LoVo (cell line): ENCODE measurements at regions not wholly inside any gene's neighbourhood (a gene's known extent, or its start where the extent isn't known, plus 50 kb on each side); places are given as distances from the start of the nearest gene placed in this dataset.
A peak's percentile ranks its signal among the peaks of the same experiment; 100 is the strongest.

Source experiments
- DNase-seq: peaks from one replicate; pipeline ENCODE4 v3.0.0-alpha.2; 2016; ENCODE audit warnings: low spot score

DNA sequence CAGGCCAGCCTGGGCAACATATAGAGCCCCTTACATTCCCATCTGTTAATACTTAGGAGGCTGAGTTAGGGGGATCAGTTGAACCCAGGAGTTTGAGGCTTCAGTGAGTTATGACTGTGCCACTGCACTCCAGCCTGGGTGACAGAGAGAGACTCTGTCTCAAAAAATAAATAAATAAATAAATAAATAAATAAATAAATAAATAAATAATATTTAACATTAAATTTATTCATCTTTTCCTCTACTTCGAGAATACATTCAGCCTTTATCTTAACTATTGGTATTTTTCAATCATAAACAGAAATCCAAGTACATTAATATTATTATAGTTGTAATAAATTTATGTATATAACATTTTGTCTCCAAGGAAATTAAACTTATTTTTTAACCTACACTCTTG lies 1227.7 kb upstream of the GJE1 start:
- no peak for DNase-seq

GRCh38 chr6:140897804-140898573 lies 1234.7 kb upstream of the GJE1 start:
- peak; percentile 53 for DNase-seq

DNA sequence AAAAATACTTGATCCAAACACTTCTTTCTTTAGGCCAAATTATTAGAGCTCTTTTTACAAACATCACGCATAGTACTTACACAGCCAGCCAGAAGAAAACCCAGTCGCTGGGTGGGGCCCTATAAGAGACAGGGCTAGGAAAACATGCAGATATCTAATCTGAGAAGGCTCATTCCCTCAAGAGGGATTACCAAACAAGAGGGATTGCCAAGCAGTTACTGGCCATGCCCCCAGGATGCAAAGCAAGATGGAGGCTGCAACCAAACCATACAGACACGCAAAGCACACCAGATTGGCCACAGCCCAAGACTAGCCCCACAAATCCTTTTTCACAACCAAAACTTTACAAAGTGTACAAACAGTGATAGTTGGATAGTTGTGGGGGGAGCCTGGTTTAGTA lies 1235.4 kb upstream of the GJE1 start:
- DNase-seq: no peak

- no peak for DNase-seq
These were observed 1239.3 kb upstream of the GJE1 start for GRCh38 chr6:140893432-140893831.

DNA sequence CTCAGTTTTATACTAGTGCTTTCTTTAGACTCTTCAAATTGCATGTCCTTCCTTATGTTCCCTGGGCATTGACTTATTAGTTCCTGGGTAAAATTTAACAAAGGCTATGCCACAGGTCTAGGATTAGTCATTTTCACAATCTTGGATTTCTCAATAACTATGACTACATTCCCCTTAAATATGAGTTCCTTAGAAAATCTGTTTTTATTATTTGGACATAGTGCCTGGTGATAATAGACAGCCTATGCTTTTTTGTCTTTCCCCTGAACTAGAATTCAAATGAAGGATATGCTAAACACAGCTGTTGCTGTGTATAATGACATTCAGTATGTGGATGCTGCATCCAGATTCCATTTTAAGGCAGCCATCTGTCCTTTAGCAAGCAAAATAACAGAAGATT lies 1252.8 kb upstream of the GJE1 start:
- DNase-seq: no peak

GRCh38 chr6:140874066-140874465 lies 1258.7 kb upstream of the GJE1 start:
- DNase-seq: no peak

DNA sequence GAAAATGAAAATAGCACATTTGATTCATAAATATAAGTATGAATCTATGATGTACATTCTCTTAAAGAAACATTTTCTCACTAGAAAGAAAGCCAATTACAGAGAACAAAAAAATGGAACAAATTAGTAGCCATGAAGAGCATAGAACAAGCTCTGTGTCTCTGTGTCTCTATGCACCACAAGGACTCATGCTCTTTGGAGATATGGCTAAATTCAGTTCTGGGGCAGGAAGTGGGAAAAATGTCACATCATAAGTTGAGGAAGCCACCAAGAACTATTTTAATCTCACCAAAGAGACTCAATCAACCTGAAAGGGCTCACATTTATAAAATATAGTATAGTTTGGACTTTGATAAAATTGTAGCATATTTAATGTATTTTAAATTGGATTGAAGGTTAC lies 1259.8 kb upstream of the GJE1 start:
- DNase-seq: no peak

- DNase-seq: no peak
These were observed 1260.8 kb upstream of the GJE1 start for GRCh38 chr6:140871911-140872310.

- DNase-seq: no peak
These were observed 1265.4 kb upstream of the GJE1 start for GRCh38 chr6:140867336-140867735.

DNA sequence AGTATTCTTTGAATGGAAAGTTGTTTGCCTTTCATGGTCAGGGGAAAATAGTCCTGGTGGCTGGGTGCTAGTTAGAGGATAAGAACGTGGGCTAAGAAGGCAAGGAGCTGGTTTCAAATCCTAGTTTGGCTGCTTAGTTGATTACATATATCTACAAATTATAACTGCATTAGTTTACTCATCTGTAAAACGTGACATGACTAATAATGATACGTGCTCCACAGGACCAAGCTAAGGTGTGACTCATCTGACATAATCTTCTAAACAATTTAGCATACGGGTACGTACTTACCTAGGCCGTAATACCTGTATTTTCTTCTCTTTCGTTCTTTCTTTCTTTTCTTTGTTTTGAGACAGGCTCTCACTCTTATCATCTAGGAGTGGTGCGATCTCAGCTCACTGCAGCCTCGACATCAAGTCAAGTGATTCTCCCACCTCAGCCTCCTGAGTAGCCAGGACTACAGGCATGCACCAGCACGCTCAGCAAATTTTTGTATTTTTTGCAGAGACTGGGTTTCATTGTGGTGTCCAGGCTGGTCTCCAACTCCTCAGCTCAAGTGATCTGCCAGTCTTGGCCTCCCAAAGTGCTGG lies 1274.2 kb upstream of the GJE1 start:
- no peak for DNase-seq

GRCh38 chr6:140857739-140858380 lies 1274.9 kb upstream of the GJE1 start:
- DNase-seq: no peak

DNA sequence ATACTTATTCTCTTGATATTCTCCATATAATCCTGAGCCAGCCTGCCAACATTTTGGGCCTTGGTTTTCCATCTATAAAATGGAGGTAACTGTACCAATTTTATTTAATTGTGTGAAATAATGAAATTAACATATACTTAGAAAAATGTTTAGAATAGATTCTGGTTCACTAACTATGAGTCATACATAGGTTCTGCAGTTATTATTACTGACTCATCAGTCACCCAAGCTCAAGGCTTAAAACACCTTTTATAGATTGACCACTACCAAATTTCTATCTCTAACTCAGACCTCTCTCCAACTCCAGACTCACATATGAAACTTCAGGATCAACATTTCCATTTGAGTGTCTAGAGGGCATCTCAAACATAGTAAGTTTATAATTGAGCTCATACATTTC lies 1277.2 kb upstream of the GJE1 start:
- DNase-seq: no peak

GRCh38 chr6:140854318-140854717 lies 1278.4 kb upstream of the GJE1 start:
- no peak for DNase-seq

DNA sequence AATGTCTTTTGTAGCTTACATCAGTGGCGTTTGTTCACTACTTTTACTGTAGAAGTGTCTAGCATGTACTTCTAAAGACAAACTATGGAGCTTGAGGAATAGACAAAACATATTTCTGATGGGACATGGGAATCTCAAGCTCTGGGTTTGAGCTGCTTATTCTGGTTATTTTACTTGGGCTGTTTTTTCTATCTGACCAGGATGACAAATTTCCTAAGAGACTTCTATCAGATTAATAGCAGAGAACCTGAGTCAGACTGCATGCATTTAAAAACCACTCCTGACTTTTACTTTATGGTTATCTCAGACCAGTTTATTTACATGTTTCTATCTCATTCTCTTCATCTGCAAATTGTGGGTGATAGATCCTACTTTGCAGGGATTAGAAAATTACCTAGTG lies 1282.3 kb upstream of the GJE1 start:
- no peak for DNase-seq

GRCh38 chr6:140849456-140849855 lies 1283.3 kb upstream of the GJE1 start:
- DNase-seq: no peak

DNA sequence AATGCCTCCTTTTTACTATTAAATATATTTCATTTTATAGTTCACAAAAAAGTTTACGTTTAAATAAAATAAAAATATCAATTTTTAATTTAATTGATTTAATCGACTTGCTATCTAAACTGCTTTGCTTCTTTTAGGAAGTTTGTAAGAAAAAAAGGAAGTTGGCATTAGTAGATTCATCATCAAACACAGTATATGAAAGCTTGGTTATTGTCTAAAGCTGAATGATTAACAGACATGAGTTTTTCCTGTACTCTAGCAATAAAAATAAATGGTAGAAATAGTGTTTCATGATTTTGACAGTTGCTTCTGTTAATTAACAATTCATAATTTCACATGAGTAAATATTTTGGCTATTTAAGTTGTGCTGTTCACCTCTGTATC lies 1285.5 kb upstream of the GJE1 start:
- no peak for DNase-seq

DNA sequence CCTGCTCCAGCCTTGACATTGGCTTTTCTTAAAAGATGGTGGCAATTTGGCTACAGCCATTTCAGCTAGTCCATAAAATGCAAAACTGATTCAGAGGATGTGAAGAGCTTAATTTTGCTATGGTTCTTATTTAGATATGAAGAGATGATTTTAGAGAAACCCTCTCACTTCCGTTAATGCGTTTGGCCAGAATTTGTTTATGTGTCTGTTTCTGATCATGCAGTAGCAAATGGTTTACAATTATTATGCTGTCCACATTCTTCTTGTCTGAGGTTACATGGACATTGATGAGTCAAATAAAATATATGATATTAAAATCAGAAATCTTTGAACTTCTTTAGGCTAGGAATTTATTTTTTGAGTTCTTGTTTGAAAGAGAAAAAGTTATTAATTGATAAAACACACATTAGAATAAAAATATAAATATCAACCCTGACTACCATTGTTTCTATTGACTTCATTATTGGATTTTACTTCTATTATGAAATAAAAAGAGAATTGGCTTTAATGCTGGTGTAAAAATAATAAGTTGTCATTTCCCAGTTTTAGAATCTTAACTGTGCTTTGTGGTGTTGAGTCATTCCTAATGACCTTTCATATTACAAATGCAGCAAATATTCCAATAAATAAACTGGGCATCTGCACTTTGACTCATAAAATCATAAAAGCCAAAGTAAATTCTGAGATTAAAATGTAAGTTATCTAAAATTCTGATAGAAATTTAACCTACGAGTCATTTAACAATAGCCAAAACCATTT lies 1286.0 kb upstream of the GJE1 start:
- DNase-seq: peak; percentile 13

GRCh38 chr6:140845701-140846100 lies 1287.0 kb upstream of the GJE1 start:
- no peak for DNase-seq

- DNase-seq: no peak
These were observed 1288.6 kb upstream of the GJE1 start for GRCh38 chr6:140844167-140844566.

DNA sequence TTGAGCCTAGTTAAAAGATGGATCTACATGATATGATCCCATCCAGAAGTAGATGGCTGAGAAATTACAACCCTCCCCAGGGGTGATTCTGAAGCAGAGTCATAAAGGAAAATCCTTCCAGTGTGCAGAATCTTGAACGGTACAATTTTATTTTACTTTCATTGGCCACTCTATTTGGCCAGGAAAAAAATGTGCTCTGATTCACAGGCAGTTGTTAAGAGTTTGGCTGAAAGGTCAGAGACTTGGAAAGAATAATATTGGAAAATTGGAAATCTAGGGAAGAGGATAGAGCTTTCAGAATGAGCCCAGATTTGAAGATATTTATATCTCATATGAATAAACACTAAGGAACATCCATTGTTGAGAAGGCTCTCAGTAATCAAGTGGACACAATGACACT lies 1299.3 kb upstream of the GJE1 start:
- no peak for DNase-seq

DNA sequence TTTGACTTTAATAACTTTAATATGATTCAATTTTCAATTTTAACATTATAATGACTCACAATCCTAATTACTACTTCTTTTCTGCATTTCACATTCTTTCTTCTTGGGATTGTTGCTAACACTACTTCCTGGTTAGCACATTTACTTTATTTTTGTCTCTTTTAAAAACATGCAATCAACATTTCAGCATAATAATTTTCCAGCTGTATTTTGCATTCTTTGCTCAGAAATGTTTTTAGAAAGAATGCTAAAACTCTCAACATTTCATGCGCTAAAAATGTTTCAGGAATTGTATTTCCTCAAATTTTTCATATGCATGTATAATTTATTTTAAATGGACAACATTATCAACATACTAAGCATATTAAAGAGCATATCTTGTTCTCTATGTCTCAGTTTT lies 1302.1 kb upstream of the GJE1 start:
- no peak for DNase-seq

GRCh38 chr6:140828856-140829255 lies 1303.9 kb upstream of the GJE1 start:
- DNase-seq: no peak

- DNase-seq: no peak
These were observed 1305.1 kb upstream of the GJE1 start for GRCh38 chr6:140827593-140827992.
